Activated T-cell treated with anti-CD3 and anti-CD28 coated beads for 24 hours (primary cell): ENCODE measurements at regions not wholly inside any gene's neighbourhood (a gene's known extent, or its start where the extent isn't known, plus 50 kb on each side); places are given as distances from the start of the nearest gene placed in this dataset.
"Not testable (repeated sequence)": the region's sequence is repeated elsewhere in the genome, so short reads cannot be mapped to it uniquely, and the experiment has no call there.

Source experiments
- DNase-seq: peaks from one replicate; pipeline ENCODE4 v3.0.0-alpha.2; 2020; ENCODE audit warnings: low read depth

GRCh38 chr16:33009468-33009867, 184.6 kb upstream of the TP53TG3C start:
- peak; percentile 24 for DNase-seq

GRCh38 chr16:33027121-33027520, 166.9 kb upstream of the TP53TG3C start:
- not testable (repeated sequence) for DNase-seq

- DNase-seq: not testable (repeated sequence)
Measured at GRCh38 chr16:33027941-33028340, 166.1 kb upstream of the TP53TG3C start.

- DNase-seq: not testable (repeated sequence)
Measured at GRCh38 chr16:33028707-33029390, 165.2 kb upstream of the TP53TG3C start.

DNA sequence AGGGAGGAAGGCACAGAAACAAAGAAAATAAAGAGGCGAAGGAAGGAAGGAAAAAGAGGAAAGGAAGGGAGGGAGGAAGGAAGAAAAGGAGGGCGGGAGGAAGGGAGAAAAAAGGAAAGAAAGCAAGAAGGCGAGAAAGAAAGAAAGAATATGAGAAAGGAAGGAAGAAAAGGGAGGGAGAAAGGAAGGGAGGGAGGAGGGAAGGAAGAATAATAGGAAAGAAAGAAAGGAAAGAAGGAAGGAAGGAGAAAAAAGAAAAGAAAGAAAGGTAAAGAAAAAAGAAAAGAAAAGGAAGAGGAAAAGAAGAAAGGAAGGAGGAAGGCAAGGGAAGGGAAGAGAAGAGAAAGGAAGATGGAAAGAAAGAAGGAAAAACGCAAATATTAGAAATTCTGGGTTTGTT, 145.2 kb upstream of the TP53TG3C start:
- DNase-seq: not testable (repeated sequence)

- no peak for DNase-seq
Measured at GRCh38 chr16:33059206-33059605, 134.8 kb upstream of the TP53TG3C start.

GRCh38 chr16:33059654-33060421, 134.2 kb upstream of the TP53TG3C start:
- not testable (repeated sequence) for DNase-seq

- not testable (repeated sequence) for DNase-seq
Measured at GRCh38 chr16:33062763-33063162, 131.3 kb upstream of the TP53TG3C start.

- not testable (repeated sequence) for DNase-seq
Measured at GRCh38 chr16:33063365-33064170, 130.5 kb upstream of the TP53TG3C start.

DNA sequence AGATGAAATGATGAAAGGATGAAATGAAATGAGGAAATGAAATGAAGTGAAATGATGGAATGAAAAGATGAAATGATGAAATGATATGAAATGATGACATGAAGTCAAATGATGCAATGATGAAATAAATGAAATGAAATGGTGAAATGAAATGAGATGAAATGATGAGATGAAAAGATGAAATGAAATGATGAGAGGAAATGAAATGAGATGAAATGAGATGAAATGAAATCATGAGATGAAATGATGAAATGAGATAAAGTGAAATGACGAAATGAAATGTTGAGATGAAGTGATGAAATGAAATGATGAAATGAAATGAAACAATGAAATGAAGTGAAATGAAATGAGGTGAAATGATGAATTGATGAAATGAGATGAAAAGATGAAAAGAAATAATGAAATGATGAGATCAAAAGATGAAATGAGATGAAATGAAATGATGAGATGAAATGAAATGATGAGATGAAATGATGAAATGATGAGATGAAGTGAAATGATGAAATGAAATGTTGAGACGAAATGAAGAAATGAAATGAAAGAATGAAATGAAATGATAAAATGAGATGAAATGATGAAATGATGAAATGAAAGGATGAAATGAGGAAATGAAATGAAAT, 129.5 kb upstream of the TP53TG3C start:
- DNase-seq: not testable (repeated sequence)
